ENCODE measurements at regions not wholly inside any gene's neighbourhood (a gene's known extent, or its start where the extent isn't known, plus 50 kb on each side); places are given as distances from the start of the nearest gene placed in this dataset.

- no peak for DNase-seq
Observed at GRCh38 chr16:13291591-13292333, 390.4 kb downstream of the SHISA9 start.

GRCh38 chr16:13296206-13296605, 394.8 kb downstream of the SHISA9 start:
- no peak for DNase-seq
- in situ Hi-C loops (cut with MboI; ENCODE audit: low pct_unique_long_range_greater_than_20kb, low sequenced_read_pairs): no loop called here

More at GRCh38 chr16:13291591-13292333, 390.4 kb downstream of the SHISA9 start:
- in situ Hi-C loops (cut with MboI; ENCODE audit: low pct_unique_long_range_greater_than_20kb, low sequenced_read_pairs): no loop called here

GRCh38 chr16:13298666-13299065, 397.3 kb downstream of the SHISA9 start:
- in situ Hi-C loops (cut with MboI; ENCODE audit: low pct_unique_long_range_greater_than_20kb, low sequenced_read_pairs): no loop called here
- no peak for DNase-seq

GRCh38 chr16:13300066-13300840, 398.9 kb downstream of the SHISA9 start:
- in situ Hi-C loops (cut with MboI; ENCODE audit: low pct_unique_long_range_greater_than_20kb, low sequenced_read_pairs): no loop called here
- DNase-seq: no peak

- DNase-seq: no peak
- in situ Hi-C loops (cut with MboI; ENCODE audit: low pct_unique_long_range_greater_than_20kb, low sequenced_read_pairs): no loop called here
Observed at GRCh38 chr16:13305019-13305755, 403.8 kb downstream of the SHISA9 start.

- in situ Hi-C loops (cut with MboI; ENCODE audit: low pct_unique_long_range_greater_than_20kb, low sequenced_read_pairs): no loop called here
- DNase-seq: no peak
Observed at GRCh38 chr16:13306161-13306995, 405.0 kb downstream of the SHISA9 start.

GRCh38 chr16:13307255-13307654, 405.9 kb downstream of the SHISA9 start:
- in situ Hi-C loops (cut with MboI; ENCODE audit: low pct_unique_long_range_greater_than_20kb, low sequenced_read_pairs): no loop called here
- peak; percentile 21 for DNase-seq

GRCh38 chr16:13307851-13308250, 406.5 kb downstream of the SHISA9 start:
- no peak for DNase-seq
- in situ Hi-C loops (cut with MboI; ENCODE audit: low pct_unique_long_range_greater_than_20kb, low sequenced_read_pairs): no loop called here

- in situ Hi-C loops (cut with MboI; ENCODE audit: low pct_unique_long_range_greater_than_20kb, low sequenced_read_pairs): no loop called here
- DNase-seq: no peak
Observed at GRCh38 chr16:13312063-13312462, 410.7 kb downstream of the SHISA9 start.

GRCh38 chr16:13313351-13313750, 412.0 kb downstream of the SHISA9 start:
- in situ Hi-C loops (cut with MboI; ENCODE audit: low pct_unique_long_range_greater_than_20kb, low sequenced_read_pairs): no loop called here
- DNase-seq: no peak

- in situ Hi-C loops (cut with MboI; ENCODE audit: low pct_unique_long_range_greater_than_20kb, low sequenced_read_pairs): no loop called here
- no peak for DNase-seq
Observed at GRCh38 chr16:13314633-13315032, 413.2 kb downstream of the SHISA9 start.

GRCh38 chr16:13315642-13316427, 414.4 kb downstream of the SHISA9 start:
- DNase-seq: no peak
- in situ Hi-C loops (cut with MboI; ENCODE audit: low pct_unique_long_range_greater_than_20kb, low sequenced_read_pairs): no loop called here

GRCh38 chr16:13322336-13322735, 420.9 kb downstream of the SHISA9 start:
- in situ Hi-C loops (cut with MboI; ENCODE audit: low pct_unique_long_range_greater_than_20kb, low sequenced_read_pairs): no loop called here
- DNase-seq: no peak

GRCh38 chr16:13324851-13325250, 423.5 kb downstream of the SHISA9 start:
- in situ Hi-C loops (cut with MboI; ENCODE audit: low pct_unique_long_range_greater_than_20kb, low sequenced_read_pairs): no loop called here
- DNase-seq: no peak

- DNase-seq: no peak
- in situ Hi-C loops (cut with MboI; ENCODE audit: low pct_unique_long_range_greater_than_20kb, low sequenced_read_pairs): no loop called here
Observed at GRCh38 chr16:13325396-13325795, 424.0 kb downstream of the SHISA9 start.

GRCh38 chr16:13331918-13332317, 430.5 kb downstream of the SHISA9 start:
- DNase-seq: no peak
- in situ Hi-C loops (cut with MboI; ENCODE audit: low pct_unique_long_range_greater_than_20kb, low sequenced_read_pairs): no loop called here

- no peak for DNase-seq
- in situ Hi-C loops (cut with MboI; ENCODE audit: low pct_unique_long_range_greater_than_20kb, low sequenced_read_pairs): no loop called here
Observed at GRCh38 chr16:13332713-13333255, 431.4 kb downstream of the SHISA9 start.

- in situ Hi-C loops (cut with MboI; ENCODE audit: low pct_unique_long_range_greater_than_20kb, low sequenced_read_pairs): no loop called here
- DNase-seq: no peak
Observed at GRCh38 chr16:13333336-13333735, 431.9 kb downstream of the SHISA9 start.
